ENCODE measurements at regions not wholly inside any gene's neighbourhood (a gene's known extent, or its start where the extent isn't known, plus 50 kb on each side); places are given as distances from the start of the nearest gene placed in this dataset.

DNA sequence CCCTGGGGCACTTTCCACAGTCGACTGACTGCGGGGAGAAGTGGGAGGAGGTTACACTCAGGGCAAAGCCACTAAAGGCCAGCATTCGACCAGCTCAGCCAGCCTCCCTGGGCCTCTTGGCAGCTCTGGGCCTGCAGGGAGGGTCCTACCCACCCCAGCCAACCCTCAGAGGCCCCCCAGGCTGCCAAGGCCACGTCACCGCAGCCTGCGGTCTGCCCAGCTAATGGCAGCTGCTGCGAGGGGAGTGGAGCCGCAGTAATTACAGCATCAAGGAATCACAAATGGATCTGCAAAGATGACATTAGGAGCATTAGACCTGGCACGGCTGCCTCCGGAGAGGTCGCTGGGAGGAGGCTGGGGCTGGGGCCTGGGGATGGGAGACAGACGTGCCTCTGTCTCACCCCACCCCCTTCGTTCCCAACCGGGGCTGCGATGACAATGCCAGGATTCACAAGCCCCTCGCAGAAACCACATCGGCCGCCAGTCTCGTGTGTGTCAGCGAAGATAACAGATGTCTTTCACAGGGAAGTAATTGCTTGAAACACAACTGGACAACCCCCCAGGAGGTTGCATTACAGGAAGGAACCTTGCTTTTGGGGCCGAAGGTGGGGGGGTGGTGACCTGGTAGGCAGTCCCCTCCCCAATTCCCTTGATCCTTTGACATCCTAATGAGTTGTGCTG is 367.6 kb downstream of the BCOR start:
- TF ChIP-seq EP300 (conservative IDR thresholded peaks at IDR 0.05; ENCODE audit: poor library complexity, severe bottlenecking) (no peak), RAD21 (conservative IDR thresholded peaks at IDR 0.05) (peak; percentile 4), CTCF (IDR thresholded peaks at IDR 0.05; ENCODE audit: poor library complexity, severe bottlenecking) (no peak), TAF1 (IDR thresholded peaks at IDR 0.05; ENCODE audit: low read depth) (no peak)
